ENCODE measurements at regions not wholly inside any gene's neighbourhood (a gene's known extent, or its start where the extent isn't known, plus 50 kb on each side); places are given as distances from the start of the nearest gene placed in this dataset.
"Not testable (repeated sequence)": the region's sequence is repeated elsewhere in the genome, so short reads cannot be mapped to it uniquely, and the experiment has no call there.

- H3K9me3 ChIP-seq; H3K27ac ChIP-seq; intact Hi-C loops (cut with DNase I); H3K9ac ChIP-seq (ENCODE audit: low read depth in 2 of 2, low read length in 2 of 2); DNase-seq; H3K4me1 ChIP-seq; H3K4me3 ChIP-seq; H3K36me3 ChIP-seq; H3K27me3 ChIP-seq: not testable (repeated sequence)
These were observed 269.1 kb upstream of the PLGLB1 start for GRCh38 chr2:87290566-87291307.

DNA sequence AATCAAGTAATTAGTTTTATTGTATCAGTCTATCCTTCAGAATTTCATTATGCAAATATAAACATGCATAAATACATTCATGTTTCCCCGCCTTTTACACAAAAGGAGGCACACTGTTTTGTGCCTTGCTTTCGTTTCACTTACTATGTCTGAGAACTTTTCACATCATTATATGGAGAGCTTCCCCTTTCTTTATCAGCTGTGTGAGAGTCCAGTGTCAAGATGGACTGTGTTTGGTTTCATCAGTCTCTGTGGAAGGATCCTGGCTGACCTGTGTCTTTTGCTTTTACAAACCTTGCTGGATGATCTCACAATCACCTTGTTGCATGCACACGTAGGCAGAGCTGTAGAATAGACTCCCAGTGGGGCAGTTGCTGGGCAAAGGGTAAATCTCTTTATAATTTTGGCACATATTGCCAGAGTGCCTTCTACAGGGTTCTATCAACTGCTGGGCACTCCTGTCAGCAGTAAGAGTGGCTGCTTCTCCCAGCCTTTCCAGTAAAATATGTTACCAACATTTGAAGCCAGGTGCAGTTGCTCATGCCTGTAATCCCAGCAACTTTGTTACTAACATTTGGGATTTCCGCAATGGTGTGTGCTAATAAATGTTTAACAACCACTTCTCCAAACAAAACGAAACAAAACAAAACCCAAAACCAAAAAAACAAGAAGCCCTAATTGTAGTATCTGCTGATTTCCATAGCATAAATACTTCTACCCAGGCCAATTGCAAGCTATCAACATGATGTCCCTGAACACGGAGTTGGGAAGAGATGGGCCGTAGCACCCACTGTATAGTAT is 270.0 kb upstream of the PLGLB1 start:
- H3K9me3 ChIP-seq; H3K4me3 ChIP-seq; H3K9ac ChIP-seq (ENCODE audit: low read depth in 2 of 2, low read length in 2 of 2); H3K4me1 ChIP-seq; H3K27ac ChIP-seq; intact Hi-C loops (cut with DNase I); H3K36me3 ChIP-seq; H3K27me3 ChIP-seq; DNase-seq: not testable (repeated sequence)

GRCh38 chr2:87293931-87294594 is 272.4 kb upstream of the PLGLB1 start:
- H3K27ac ChIP-seq; H3K4me1 ChIP-seq; intact Hi-C loops (cut with DNase I); H3K9me3 ChIP-seq; H3K4me3 ChIP-seq; DNase-seq; H3K27me3 ChIP-seq; H3K36me3 ChIP-seq; H3K9ac ChIP-seq (ENCODE audit: low read depth in 2 of 2, low read length in 2 of 2): not testable (repeated sequence)

DNA sequence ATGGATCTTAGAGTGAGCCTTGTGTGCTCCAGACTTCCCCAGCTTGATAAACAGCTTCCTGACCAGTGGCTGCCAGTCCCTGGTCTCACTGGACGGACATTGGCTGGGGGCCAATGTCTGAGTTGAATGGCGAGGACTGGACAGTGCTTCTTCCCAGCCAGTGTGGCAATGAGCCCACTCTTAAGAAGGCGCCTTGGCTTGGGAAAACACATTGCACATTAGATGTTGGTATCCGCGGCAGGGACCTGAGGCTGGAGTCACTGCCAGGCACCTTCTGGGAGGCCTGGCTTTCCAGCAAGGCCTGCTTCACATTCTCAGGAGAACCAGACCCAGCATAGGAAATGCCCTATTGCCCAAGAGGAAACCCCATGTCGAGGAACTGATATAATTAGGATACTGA is 273.5 kb upstream of the PLGLB1 start:
- H3K4me3 ChIP-seq; DNase-seq; H3K36me3 ChIP-seq; intact Hi-C loops (cut with DNase I); H3K9ac ChIP-seq (ENCODE audit: low read depth in 2 of 2, low read length in 2 of 2); H3K4me1 ChIP-seq; H3K9me3 ChIP-seq; H3K27me3 ChIP-seq; H3K27ac ChIP-seq: not testable (repeated sequence)

DNA sequence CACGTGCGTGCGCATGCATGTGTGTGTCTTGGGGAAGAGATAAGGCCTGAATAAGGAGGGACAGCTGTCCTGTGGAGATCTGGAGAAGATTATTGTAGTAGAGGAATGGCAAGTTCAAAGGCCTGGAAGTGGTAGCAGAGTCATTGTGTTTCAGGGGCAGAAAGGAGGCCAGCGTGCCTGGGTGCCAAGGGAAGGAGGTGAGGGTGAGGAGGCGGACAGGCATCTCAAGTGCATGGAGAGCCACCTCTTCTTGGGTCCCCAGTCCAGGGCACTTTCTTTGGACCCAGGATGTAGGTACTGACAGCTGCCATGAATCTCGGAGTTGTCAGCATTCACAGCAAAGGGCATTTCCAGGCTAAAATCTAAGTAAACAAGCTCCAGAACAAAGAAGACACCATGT is 279.7 kb upstream of the PLGLB1 start:
- H3K27me3 ChIP-seq; H3K4me1 ChIP-seq; H3K9ac ChIP-seq (ENCODE audit: low read depth in 2 of 2, low read length in 2 of 2); H3K27ac ChIP-seq; H3K36me3 ChIP-seq; intact Hi-C loops (cut with DNase I); H3K4me3 ChIP-seq; DNase-seq; H3K9me3 ChIP-seq: not testable (repeated sequence)

- intact Hi-C loops (cut with DNase I); H3K4me1 ChIP-seq; H3K27me3 ChIP-seq; H3K36me3 ChIP-seq; H3K27ac ChIP-seq; DNase-seq; H3K4me3 ChIP-seq; H3K9me3 ChIP-seq; H3K9ac ChIP-seq (ENCODE audit: low read depth in 2 of 2, low read length in 2 of 2): not testable (repeated sequence)
These were observed 280.2 kb upstream of the PLGLB1 start for GRCh38 chr2:87301871-87302270.

- H3K4me1 ChIP-seq; DNase-seq; H3K9ac ChIP-seq (ENCODE audit: low read depth in 2 of 2, low read length in 2 of 2); intact Hi-C loops (cut with DNase I); H3K36me3 ChIP-seq; H3K27ac ChIP-seq; H3K27me3 ChIP-seq; H3K4me3 ChIP-seq; H3K9me3 ChIP-seq: not testable (repeated sequence)
These were observed 287.0 kb upstream of the PLGLB1 start for GRCh38 chr2:87308621-87309020.

DNA sequence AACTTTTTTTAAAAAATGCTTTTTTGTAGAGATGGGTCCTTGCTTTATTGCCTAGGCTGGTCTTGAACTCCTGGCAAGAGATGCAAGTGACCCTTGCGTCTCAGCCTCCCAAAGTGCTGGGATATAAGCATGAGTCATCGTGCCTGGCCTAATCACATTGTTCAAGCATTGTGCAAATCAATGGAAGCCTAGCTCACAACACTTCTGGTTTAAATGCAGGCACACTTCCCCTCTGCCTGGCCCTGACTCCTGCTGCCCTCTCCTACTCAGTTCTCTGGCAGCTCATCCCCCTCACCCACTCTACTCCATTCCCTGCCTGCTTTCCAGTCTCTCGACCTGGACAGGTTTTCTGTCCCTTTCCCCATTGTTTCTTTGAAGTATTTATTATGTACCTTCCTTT is 288.1 kb upstream of the PLGLB1 start:
- H3K27ac ChIP-seq; DNase-seq; H3K27me3 ChIP-seq; H3K36me3 ChIP-seq; H3K4me1 ChIP-seq; H3K9ac ChIP-seq (ENCODE audit: low read depth in 2 of 2, low read length in 2 of 2); H3K9me3 ChIP-seq; intact Hi-C loops (cut with DNase I); H3K4me3 ChIP-seq: not testable (repeated sequence)

- intact Hi-C loops (cut with DNase I); H3K27me3 ChIP-seq; H3K9me3 ChIP-seq; H3K4me3 ChIP-seq; H3K9ac ChIP-seq (ENCODE audit: low read depth in 2 of 2, low read length in 2 of 2); H3K4me1 ChIP-seq; H3K36me3 ChIP-seq; DNase-seq; H3K27ac ChIP-seq: not testable (repeated sequence)
These were observed 290.3 kb upstream of the PLGLB1 start for GRCh38 chr2:87311896-87312441.

GRCh38 chr2:87314622-87315021 is 293.0 kb upstream of the PLGLB1 start:
- DNase-seq; intact Hi-C loops (cut with DNase I); H3K9me3 ChIP-seq; H3K27me3 ChIP-seq; H3K9ac ChIP-seq (ENCODE audit: low read depth in 2 of 2, low read length in 2 of 2); H3K27ac ChIP-seq; H3K36me3 ChIP-seq; H3K4me3 ChIP-seq; H3K4me1 ChIP-seq: not testable (repeated sequence)

DNA sequence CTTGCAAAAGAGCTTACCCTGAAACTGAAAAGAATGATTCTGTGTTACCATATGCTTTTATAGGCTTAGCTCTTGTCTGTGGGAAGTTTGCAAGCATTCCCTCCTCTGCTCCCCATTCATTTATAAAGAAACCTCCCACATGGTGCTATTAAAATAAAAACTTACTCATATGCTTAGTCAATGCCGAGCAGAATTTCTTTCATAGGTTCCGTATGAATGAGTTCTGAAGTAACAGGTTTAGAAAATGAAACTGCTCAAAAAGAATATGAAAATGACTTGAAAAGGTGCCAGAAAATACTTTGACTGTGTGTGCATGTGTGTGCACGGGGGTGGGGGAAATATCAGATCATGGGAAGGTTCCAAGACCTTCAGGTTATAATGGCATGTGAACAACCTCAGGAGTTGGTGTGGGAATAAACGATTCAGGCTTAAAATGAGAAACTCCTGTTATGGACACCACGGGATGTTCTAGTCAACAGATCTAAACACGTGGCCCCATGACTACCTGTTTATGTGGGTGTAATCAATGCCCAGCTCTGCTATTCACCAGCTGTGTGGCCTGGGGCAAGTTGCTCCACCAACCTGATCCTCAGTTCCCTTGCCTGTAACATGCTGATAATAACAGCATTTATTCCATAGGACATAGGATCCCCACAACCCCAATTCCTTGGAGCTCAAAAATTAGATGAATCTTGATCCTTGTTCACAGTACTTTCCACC is 293.7 kb upstream of the PLGLB1 start:
- intact Hi-C loops (cut with DNase I); H3K27ac ChIP-seq; DNase-seq; H3K4me1 ChIP-seq; H3K9ac ChIP-seq (ENCODE audit: low read depth in 2 of 2, low read length in 2 of 2); H3K27me3 ChIP-seq; H3K4me3 ChIP-seq; H3K36me3 ChIP-seq; H3K9me3 ChIP-seq: not testable (repeated sequence)

DNA sequence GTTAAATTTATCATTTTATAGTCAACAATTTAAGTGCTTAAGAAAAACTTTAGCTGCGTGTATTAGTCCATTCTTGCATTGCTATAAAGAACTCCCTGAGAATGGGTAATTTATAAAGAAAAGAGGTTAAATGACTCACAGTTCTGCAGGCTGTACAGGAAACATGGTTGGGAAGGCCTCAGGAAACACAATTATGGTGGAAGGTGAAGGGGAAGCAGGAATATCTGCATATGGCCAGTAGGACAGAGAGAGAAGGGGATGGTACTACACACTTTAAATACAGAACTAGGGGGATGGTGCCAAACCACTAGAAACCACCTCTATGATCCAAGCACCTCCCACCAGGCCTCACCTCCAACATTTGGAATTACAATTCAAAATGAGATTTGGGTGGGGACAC is 295.5 kb upstream of the PLGLB1 start:
- H3K4me1 ChIP-seq; H3K27me3 ChIP-seq; H3K27ac ChIP-seq; H3K4me3 ChIP-seq; intact Hi-C loops (cut with DNase I); H3K36me3 ChIP-seq; H3K9ac ChIP-seq (ENCODE audit: low read depth in 2 of 2, low read length in 2 of 2); DNase-seq; H3K9me3 ChIP-seq: not testable (repeated sequence)

All from colonic mucosa (tissue), 4 donors.